ENCODE measurements at regions not wholly inside any gene's neighbourhood (a gene's known extent, or its start where the extent isn't known, plus 50 kb on each side); places are given as distances from the start of the nearest gene placed in this dataset.

DNA sequence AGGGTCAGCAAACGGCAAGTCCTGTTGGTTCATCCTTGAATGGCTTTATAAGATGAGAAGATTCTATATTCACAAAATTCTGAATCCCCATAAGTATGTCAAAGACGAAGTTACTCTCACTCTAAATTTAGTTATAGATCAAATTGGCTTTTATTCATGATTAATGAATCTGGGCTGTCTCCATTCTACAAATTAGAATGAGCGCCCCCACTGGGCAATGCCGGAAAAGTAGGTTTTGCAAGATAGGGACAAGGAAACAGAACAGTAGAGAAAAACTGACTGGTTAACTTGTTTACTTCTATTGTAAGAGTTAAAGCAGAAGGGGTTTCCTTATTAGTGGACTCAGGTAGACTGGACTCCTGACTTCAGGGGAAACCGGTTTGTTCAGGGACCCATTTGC lies 100.3 kb downstream of the F11 start:
- TF ChIP-seq EZH2 (IDR thresholded peaks at IDR 0.05) (no peak), POLR2AphosphoS5 (IDR thresholded peaks at IDR 0.05; ENCODE audit: borderline replicate concordance, low read depth, low read length) (no peak), FOXP2 (optimal IDR thresholded peaks at IDR 0.05; ENCODE audit: control extremely low read depth, extremely low read length, insufficient read depth) (no peak)

Measured in SK-N-MC (cell line).